C4-2B (cell line): ENCODE measurements at regions not wholly inside any gene's neighbourhood (a gene's known extent, or its start where the extent isn't known, plus 50 kb on each side); places are given as distances from the start of the nearest gene placed in this dataset.

Experiments
- ZFX ChIP-seq: fragments of 450-650 bp; IDR thresholded peaks from 2 replicates; pipeline ENCODE4 v1.6.1; 2017
- TF ChIP-seq, protein P1 (sequence below): fragments of 450-650 bp; conservative IDR thresholded peaks from 2 replicates; pipeline ENCODE4 v1.5.1; 2017; ENCODE audit warnings: mild to moderate bottlenecking

DNA sequence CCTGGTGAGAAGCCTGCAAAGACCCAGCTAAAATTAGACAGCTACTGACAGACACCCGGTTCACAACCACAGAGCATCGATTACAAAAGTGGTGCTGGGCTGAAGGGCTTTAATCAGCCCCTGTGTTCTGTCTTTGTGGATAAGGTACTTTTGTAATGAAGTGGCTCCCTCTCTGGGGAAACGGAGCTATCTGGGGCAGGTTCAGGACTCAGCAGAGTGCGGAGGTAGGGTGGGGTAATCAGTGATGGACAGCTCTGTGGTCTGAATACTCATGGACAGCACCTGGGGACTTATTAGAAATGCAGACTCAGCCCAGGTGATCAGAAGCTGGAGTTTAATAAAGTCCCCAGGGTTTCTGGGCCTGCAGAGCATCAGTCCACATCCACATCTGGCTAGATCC lies 152.0 kb downstream of the MATN1 start:
- TF ChIP-seq, protein P1, sequence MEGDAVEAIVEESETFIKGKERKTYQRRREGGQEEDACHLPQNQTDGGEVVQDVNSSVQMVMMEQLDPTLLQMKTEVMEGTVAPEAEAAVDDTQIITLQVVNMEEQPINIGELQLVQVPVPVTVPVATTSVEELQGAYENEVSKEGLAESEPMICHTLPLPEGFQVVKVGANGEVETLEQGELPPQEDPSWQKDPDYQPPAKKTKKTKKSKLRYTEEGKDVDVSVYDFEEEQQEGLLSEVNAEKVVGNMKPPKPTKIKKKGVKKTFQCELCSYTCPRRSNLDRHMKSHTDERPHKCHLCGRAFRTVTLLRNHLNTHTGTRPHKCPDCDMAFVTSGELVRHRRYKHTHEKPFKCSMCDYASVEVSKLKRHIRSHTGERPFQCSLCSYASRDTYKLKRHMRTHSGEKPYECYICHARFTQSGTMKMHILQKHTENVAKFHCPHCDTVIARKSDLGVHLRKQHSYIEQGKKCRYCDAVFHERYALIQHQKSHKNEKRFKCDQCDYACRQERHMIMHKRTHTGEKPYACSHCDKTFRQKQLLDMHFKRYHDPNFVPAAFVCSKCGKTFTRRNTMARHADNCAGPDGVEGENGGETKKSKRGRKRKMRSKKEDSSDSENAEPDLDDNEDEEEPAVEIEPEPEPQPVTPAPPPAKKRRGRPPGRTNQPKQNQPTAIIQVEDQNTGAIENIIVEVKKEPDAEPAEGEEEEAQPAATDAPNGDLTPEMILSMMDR: no peak
- no peak for TF ChIP-seq ZFX
